HTR-8/SVneo (cell line): ENCODE measurements at regions not wholly inside any gene's neighbourhood (a gene's known extent, or its start where the extent isn't known, plus 50 kb on each side); places are given as distances from the start of the nearest gene placed in this dataset.

Source experiments
- DNase-seq: peaks from one replicate; pipeline ENCODE4 v3.0.0; 2011; ENCODE audit warnings: low spot score, mixed read lengths; ENCODE audit not compliant: insufficient read length
- FAIRE-seq: peaks from 2 replicates; lab custom pipeline; 2011; peaks lifted over from hg19 to GRCh38; lab: Jason Lieb, UNC

GRCh38 chr4:125082729-125083417, 231.9 kb upstream of the FAT4 start:
- FAIRE-seq: no peak

GRCh38 chr4:125072269-125072668, 242.5 kb upstream of the FAT4 start:
- DNase-seq (no peak), FAIRE-seq (no peak)

More at GRCh38 chr4:125082729-125083417, 231.9 kb upstream of the FAT4 start:
- no peak for DNase-seq

GRCh38 chr4:125070861-125071260, 243.9 kb upstream of the FAT4 start:
- no peak for FAIRE-seq
- no peak for DNase-seq

GRCh38 chr4:125062115-125063050, 252.4 kb upstream of the FAT4 start:
- DNase-seq (no peak), FAIRE-seq (no peak)

GRCh38 chr4:125060376-125060775, 254.4 kb upstream of the FAT4 start:
- FAIRE-seq (no peak), DNase-seq (no peak)

GRCh38 chr4:125049711-125050110, 265.0 kb upstream of the FAT4 start:
- DNase-seq (no peak), FAIRE-seq (no peak)

GRCh38 chr4:125045311-125045710, 269.4 kb upstream of the FAT4 start:
- DNase-seq: no peak
- FAIRE-seq: no peak

- FAIRE-seq (no peak), DNase-seq (no peak)
These were observed 269.9 kb upstream of the FAT4 start for GRCh38 chr4:125044886-125045285.

GRCh38 chr4:125043486-125043885, 271.3 kb upstream of the FAT4 start:
- DNase-seq (no peak), FAIRE-seq (no peak)

- FAIRE-seq (no peak), DNase-seq (no peak)
These were observed 272.7 kb upstream of the FAT4 start for GRCh38 chr4:125042041-125042440.

- peak; percentile 42 for FAIRE-seq
- DNase-seq: no peak
These were observed 273.3 kb upstream of the FAT4 start for GRCh38 chr4:125041372-125041930.

GRCh38 chr4:125039550-125039949, 275.2 kb upstream of the FAT4 start:
- no peak for DNase-seq
- no peak for FAIRE-seq

GRCh38 chr4:125022855-125023501, 291.8 kb upstream of the FAT4 start:
- DNase-seq: no peak
- FAIRE-seq: no peak

- FAIRE-seq (no peak), DNase-seq (no peak)
These were observed 293.6 kb upstream of the FAT4 start for GRCh38 chr4:125021189-125021588.

- no peak for FAIRE-seq
- DNase-seq: no peak
These were observed 294.4 kb upstream of the FAT4 start for GRCh38 chr4:125020089-125021034.

- DNase-seq (no peak), FAIRE-seq (no peak)
These were observed 297.9 kb upstream of the FAT4 start for GRCh38 chr4:125016892-125017299.

- FAIRE-seq: no peak
- DNase-seq: no peak
These were observed 300.9 kb upstream of the FAT4 start for GRCh38 chr4:125013891-125014290.

GRCh38 chr4:125011646-125012045, 299.1 kb upstream of the ANKRD50 start:
- DNase-seq (no peak), FAIRE-seq (no peak)

GRCh38 chr4:125010796-125011503, 298.4 kb upstream of the ANKRD50 start:
- DNase-seq: no peak
- no peak for FAIRE-seq
